ENCODE measurements at regions not wholly inside any gene's neighbourhood (a gene's known extent, or its start where the extent isn't known, plus 50 kb on each side); places are given as distances from the start of the nearest gene placed in this dataset.

DNA sequence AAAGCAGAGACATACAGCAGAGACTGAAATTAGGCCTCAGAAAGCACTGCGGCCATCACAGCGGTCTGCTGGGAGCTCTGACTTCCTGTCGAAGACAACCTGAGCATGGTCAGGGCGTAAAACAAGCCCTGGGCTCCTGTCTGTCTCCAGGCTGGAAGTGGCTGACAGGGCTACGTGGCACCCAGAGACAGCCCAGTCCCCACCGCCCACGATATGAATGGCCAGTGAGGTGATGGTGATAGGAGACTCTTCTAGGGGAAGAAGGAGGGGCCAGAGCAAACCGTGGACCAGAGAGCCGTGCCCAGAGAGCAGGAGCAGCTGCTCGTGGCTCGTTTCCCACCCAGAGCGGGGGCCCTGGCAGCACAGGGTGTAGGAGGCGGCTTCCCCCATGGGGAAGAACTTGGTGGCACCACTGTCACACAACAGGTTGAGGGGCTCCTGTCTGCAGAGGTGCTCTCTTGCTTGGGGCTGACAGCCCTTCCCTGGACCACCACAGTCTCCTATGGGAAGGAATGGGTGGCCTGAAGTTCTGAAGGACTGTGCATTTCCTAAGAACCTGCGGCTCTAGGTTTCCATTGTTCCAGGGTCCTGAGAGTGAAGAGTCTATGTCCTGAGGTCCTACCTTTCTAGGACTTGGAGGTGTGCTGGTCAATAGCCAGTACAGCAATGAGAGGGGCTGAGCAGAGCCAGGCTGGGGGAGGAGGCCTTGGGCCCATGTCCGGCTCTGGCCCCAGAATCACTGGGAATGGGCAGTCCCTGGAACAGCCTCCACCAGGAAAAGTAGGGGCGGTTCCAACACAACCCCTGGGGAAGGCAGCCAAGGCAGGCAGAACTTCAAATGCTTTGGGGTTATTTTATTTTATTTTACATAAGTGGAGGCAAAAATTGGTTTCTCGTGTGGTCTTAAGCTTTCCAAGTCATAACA lies 56.4 kb downstream of the BARX1 start:
- H3K9ac ChIP-seq (ENCODE audit: low read length): no peak overlapping the region
- TF ChIP-seq EZH2phosphoT487 (IDR thresholded peaks at IDR 0.05; ENCODE audit: low read depth): no peak
- TF ChIP-seq, protein P1, sequence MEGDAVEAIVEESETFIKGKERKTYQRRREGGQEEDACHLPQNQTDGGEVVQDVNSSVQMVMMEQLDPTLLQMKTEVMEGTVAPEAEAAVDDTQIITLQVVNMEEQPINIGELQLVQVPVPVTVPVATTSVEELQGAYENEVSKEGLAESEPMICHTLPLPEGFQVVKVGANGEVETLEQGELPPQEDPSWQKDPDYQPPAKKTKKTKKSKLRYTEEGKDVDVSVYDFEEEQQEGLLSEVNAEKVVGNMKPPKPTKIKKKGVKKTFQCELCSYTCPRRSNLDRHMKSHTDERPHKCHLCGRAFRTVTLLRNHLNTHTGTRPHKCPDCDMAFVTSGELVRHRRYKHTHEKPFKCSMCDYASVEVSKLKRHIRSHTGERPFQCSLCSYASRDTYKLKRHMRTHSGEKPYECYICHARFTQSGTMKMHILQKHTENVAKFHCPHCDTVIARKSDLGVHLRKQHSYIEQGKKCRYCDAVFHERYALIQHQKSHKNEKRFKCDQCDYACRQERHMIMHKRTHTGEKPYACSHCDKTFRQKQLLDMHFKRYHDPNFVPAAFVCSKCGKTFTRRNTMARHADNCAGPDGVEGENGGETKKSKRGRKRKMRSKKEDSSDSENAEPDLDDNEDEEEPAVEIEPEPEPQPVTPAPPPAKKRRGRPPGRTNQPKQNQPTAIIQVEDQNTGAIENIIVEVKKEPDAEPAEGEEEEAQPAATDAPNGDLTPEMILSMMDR (IDR thresholded peaks at IDR 0.05; ENCODE audit: low read depth, low read length): no peak

DNA sequence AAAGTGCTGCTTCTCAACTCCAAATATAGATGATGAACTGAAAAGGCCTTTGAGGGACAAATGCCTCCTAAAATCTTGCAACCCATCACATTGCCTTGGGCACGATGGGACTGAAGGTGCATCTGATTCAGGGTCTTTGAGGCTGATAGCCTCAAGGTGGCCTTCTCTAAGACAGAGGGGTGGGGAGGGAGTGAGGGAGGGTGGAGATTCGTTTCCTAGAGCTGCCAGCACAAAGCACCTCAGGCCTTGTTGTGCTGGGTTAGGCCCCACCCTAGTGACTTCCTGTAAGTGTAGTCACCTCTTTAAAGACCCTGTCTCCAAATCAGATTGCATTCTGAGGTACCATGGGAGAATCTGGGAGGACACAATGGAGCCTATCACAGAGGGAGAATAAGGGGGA lies 57.1 kb downstream of the BARX1 start:
- no peaks in the 10 kb centered on the region for H3K4me1 ChIP-seq (ENCODE audit: low read length)
- no peak overlapping the region for H2AFZ ChIP-seq (ENCODE audit: low read depth, low read length)
- H3K79me2 ChIP-seq (ENCODE audit: low read length): no peaks in the 10 kb centered on the region
- H4K20me1 ChIP-seq (ENCODE audit: insufficient read depth, low read length): no peaks in the 10 kb centered on the region
- H3K4me2 ChIP-seq (ENCODE audit: low read length): no peak overlapping the region
- H3K27ac ChIP-seq (ENCODE audit: low read length): no peak overlapping the region
- no peak for TF ChIP-seq EZH2phosphoT487 (IDR thresholded peaks at IDR 0.05; ENCODE audit: low read depth)
- TF ChIP-seq, protein P1 (IDR thresholded peaks at IDR 0.05; ENCODE audit: low read depth, low read length): no peak
- H3K36me3 ChIP-seq (replicated peaks; ENCODE audit: low read depth, low read length): no peaks in the 10 kb centered on the region
- H3K9ac ChIP-seq (ENCODE audit: low read length): no peak overlapping the region
- H3K4me3 ChIP-seq (ENCODE audit: low read length): no peak overlapping the region
- H3K9me3 ChIP-seq (ENCODE audit: insufficient read depth, low read length): no peaks in the 10 kb centered on the region
- no peaks in the 10 kb centered on the region for H3K27me3 ChIP-seq (ENCODE audit: low read depth, low read length)

More for the DNA sequence above, 56.4 kb downstream of the BARX1 start:
- H3K36me3 ChIP-seq (replicated peaks; ENCODE audit: low read depth, low read length): no peaks in the 10 kb centered on the region
- no peaks in the 10 kb centered on the region for H3K9me3 ChIP-seq (ENCODE audit: insufficient read depth, low read length)
- H3K4me1 ChIP-seq (ENCODE audit: low read length): no peaks in the 10 kb centered on the region
- H3K27me3 ChIP-seq (ENCODE audit: low read depth, low read length): no peaks in the 10 kb centered on the region
- H3K79me2 ChIP-seq (ENCODE audit: low read length): no peaks in the 10 kb centered on the region
- H4K20me1 ChIP-seq (ENCODE audit: insufficient read depth, low read length): no peaks in the 10 kb centered on the region
- no peak overlapping the region for H3K4me3 ChIP-seq (ENCODE audit: low read length)
- no peak overlapping the region for H3K4me2 ChIP-seq (ENCODE audit: low read length)
- no peak overlapping the region for H2AFZ ChIP-seq (ENCODE audit: low read depth, low read length)
- H3K27ac ChIP-seq (ENCODE audit: low read length): no peak overlapping the region

DNA sequence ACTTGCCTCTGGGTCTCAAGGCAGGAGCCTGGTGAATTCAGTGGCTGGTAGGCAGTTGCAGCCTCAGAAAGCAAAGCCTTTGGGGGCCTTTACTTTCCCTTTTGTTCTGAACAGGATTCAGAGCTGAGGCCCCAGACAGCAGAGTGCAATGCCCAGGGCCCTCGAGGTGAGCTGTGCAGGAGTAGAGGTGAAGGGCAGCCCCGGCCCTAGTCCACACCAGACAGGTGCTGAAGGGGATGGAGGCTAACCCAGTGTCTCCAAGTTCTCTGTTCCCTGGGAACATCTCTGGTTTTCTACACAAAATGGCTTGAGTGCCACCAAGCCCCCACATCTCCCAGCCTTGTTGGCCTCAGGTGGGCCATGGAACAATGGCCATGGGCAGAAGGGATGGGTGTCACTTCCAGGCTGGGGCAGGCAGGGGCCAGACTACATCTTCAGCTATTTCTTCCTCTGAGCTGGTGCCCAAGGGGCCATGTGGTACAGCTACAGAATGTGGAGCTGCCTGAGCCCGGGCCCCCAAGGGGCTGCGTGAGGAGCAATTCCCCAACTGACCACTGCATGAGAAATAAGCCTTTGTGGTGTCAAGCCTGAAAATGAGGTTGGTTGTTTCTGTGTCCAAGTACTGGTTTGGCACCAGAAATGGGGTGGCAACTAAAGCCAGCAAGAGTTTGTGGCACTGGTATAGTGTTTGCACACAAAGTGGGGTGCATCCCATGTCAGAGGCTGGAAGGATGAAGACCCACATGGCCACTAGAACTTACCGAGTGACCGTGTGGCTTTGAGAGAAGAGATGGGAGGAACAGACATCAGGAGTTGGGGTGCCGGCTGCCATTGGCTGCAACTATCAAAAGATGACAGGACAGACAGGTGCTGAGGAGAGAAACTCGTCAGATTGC lies 57.8 kb downstream of the BARX1 start:
- Histone ChIP-seq H3K79me2 (ENCODE audit: low read length) (no peaks in the 10 kb centered on the region), H3K9ac (ENCODE audit: low read length) (no peak overlapping the region), H3K9me3 (ENCODE audit: insufficient read depth, low read length) (no peaks in the 10 kb centered on the region), H3K27ac (ENCODE audit: low read length) (no peak overlapping the region), H4K20me1 (ENCODE audit: insufficient read depth, low read length) (no peaks in the 10 kb centered on the region), H3K4me3 (ENCODE audit: low read length) (no peak overlapping the region), H2AFZ (ENCODE audit: low read depth, low read length) (no peak overlapping the region), H3K36me3 (replicated peaks; ENCODE audit: low read depth, low read length) (no peaks in the 10 kb centered on the region), H3K27me3 (ENCODE audit: low read depth, low read length) (no peaks in the 10 kb centered on the region), H3K4me2 (ENCODE audit: low read length) (no peak overlapping the region), H3K4me1 (ENCODE audit: low read length) (no peaks in the 10 kb centered on the region)
- TF ChIP-seq, protein P1 (IDR thresholded peaks at IDR 0.05; ENCODE audit: low read depth, low read length): no peak
- TF ChIP-seq EZH2phosphoT487 (IDR thresholded peaks at IDR 0.05; ENCODE audit: low read depth): no peak
